ENCODE measurements at regions not wholly inside any gene's neighbourhood (a gene's known extent, or its start where the extent isn't known, plus 50 kb on each side); places are given as distances from the start of the nearest gene placed in this dataset.

GRCh38 chr20:21839982-21840381 lies 134.5 kb downstream of the PAX1 start:
- no peak for TF ChIP-seq CTCF (IDR thresholded peaks at IDR 0.05)
- TF ChIP-seq POLR2AphosphoS5 (IDR thresholded peaks at IDR 0.05): no peak
- TF ChIP-seq POLR2A (IDR thresholded peaks at IDR 0.05): no peak

Data from breast epithelium (tissue), 3 donors.